A549 (cell line): ENCODE measurements at regions not wholly inside any gene's neighbourhood (a gene's known extent, or its start where the extent isn't known, plus 50 kb on each side); places are given as distances from the start of the nearest gene placed in this dataset.

Experiments used
- BHLHE40 ChIP-seq: IDR thresholded peaks from 2 replicates; pipeline ENCODE4 v1.6.1; 2012; ENCODE audit warnings: low read depth, low read length, inconsistent platforms
- CBX2 ChIP-seq: fragments of 200-600 bp; sonication (generic); IDR thresholded peaks from 2 replicates; pipeline ENCODE4 v1.6.1; 2016; ENCODE audit warnings: low read depth, mild to moderate bottlenecking, borderline replicate concordance
- POLR2A ChIP-seq: IDR thresholded peaks from 2 replicates; pipeline ENCODE4 v1.6.1; 2012; ENCODE audit warnings: mild to moderate bottlenecking, low read length
- RAD21 ChIP-seq, 2 experiments: fragments of >200 bp in 1 of 2; sonication (Bioruptor Twin) in 1 of 2; formaldehyde crosslinking in 1 of 2; IDR thresholded peaks in 1 of 2; conservative IDR thresholded peaks in 1 of 2; 2 replicates in 1 of 2; 3 replicates in 1 of 2; pipeline ENCODE4 v1.6.1; 2012 to 2018; ENCODE audit warnings: inconsistent platforms in 1 of 2
- RFX5 ChIP-seq: fragments of 450-650 bp; IDR thresholded peaks from 2 replicates; pipeline ENCODE4 v1.7.1; 2014; ENCODE audit warnings: antibody characterized with exemption, mild to moderate bottlenecking, moderate library complexity
- SMC3 ChIP-seq: fragments of >200 bp; sonication (Bioruptor Twin); formaldehyde crosslinking; IDR thresholded peaks from 3 replicates; pipeline ENCODE4 v1.6.1; 2018; ENCODE audit warnings: inconsistent platforms
- TF ChIP-seq, protein P1 (sequence below): fragments of >200 bp; sonication (Bioruptor Twin); formaldehyde crosslinking; IDR thresholded peaks from 3 replicates; pipeline ENCODE4 v1.5.1; 2016
- TF ChIP-seq, protein P2 (sequence below): fragments of 450-650 bp; IDR thresholded peaks from 2 replicates; pipeline ENCODE4 v1.6.1; 2014; ENCODE audit warnings: antibody characterized with exemption
- TF ChIP-seq, protein P3 (sequence below): fragments of 200-600 bp; sonication (generic); IDR thresholded peaks from 2 replicates; pipeline ENCODE4 v1.6.1; 2016; ENCODE audit warnings: antibody characterized with exemption, mild to moderate bottlenecking, moderate library complexity

DNA sequence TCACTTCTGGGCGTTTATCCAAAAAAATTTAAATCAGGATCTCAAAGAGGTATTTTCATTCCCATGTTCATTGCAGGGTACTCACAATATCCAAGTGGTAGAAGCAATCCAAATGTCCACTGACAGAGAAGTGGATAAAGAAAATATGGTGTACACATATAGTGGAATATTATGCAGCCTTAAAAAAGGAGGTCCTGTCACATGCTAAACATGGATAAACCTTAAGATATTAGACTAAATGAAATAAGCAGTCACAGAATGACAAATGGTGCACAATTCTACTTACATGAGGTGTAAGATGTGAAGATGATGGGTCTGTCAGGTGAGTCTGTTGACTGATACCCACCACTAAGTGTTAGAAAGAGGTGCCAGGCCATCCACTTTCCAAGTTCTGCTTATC is 140.6 kb downstream of the THNSL2 start:
- TF ChIP-seq CBX2 (no peak), SMC3 (no peak), POLR2A (no peak), BHLHE40 (no peak), RAD21 (conservative IDR thresholded peaks at IDR 0.05 in 1 of 2, IDR thresholded peaks at IDR 0.05 in 1 of 2) (no peak), RFX5 (no peak)
- TF ChIP-seq, protein P1, sequence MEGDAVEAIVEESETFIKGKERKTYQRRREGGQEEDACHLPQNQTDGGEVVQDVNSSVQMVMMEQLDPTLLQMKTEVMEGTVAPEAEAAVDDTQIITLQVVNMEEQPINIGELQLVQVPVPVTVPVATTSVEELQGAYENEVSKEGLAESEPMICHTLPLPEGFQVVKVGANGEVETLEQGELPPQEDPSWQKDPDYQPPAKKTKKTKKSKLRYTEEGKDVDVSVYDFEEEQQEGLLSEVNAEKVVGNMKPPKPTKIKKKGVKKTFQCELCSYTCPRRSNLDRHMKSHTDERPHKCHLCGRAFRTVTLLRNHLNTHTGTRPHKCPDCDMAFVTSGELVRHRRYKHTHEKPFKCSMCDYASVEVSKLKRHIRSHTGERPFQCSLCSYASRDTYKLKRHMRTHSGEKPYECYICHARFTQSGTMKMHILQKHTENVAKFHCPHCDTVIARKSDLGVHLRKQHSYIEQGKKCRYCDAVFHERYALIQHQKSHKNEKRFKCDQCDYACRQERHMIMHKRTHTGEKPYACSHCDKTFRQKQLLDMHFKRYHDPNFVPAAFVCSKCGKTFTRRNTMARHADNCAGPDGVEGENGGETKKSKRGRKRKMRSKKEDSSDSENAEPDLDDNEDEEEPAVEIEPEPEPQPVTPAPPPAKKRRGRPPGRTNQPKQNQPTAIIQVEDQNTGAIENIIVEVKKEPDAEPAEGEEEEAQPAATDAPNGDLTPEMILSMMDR: no peak
- TF ChIP-seq, protein P2, sequence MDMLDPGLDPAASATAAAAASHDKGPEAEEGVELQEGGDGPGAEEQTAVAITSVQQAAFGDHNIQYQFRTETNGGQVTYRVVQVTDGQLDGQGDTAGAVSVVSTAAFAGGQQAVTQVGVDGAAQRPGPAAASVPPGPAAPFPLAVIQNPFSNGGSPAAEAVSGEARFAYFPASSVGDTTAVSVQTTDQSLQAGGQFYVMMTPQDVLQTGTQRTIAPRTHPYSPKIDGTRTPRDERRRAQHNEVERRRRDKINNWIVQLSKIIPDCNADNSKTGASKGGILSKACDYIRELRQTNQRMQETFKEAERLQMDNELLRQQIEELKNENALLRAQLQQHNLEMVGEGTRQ: no peak
- TF ChIP-seq, protein P3, sequence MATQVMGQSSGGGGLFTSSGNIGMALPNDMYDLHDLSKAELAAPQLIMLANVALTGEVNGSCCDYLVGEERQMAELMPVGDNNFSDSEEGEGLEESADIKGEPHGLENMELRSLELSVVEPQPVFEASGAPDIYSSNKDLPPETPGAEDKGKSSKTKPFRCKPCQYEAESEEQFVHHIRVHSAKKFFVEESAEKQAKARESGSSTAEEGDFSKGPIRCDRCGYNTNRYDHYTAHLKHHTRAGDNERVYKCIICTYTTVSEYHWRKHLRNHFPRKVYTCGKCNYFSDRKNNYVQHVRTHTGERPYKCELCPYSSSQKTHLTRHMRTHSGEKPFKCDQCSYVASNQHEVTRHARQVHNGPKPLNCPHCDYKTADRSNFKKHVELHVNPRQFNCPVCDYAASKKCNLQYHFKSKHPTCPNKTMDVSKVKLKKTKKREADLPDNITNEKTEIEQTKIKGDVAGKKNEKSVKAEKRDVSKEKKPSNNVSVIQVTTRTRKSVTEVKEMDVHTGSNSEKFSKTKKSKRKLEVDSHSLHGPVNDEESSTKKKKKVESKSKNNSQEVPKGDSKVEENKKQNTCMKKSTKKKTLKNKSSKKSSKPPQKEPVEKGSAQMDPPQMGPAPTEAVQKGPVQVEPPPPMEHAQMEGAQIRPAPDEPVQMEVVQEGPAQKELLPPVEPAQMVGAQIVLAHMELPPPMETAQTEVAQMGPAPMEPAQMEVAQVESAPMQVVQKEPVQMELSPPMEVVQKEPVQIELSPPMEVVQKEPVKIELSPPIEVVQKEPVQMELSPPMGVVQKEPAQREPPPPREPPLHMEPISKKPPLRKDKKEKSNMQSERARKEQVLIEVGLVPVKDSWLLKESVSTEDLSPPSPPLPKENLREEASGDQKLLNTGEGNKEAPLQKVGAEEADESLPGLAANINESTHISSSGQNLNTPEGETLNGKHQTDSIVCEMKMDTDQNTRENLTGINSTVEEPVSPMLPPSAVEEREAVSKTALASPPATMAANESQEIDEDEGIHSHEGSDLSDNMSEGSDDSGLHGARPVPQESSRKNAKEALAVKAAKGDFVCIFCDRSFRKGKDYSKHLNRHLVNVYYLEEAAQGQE: no peak
